MM.1S (cell line): ENCODE measurements at regions not wholly inside any gene's neighbourhood (a gene's known extent, or its start where the extent isn't known, plus 50 kb on each side); places are given as distances from the start of the nearest gene placed in this dataset.

Experiments used
- DNase-seq: peaks from one replicate; pipeline ENCODE4 v3.0.0-alpha.2; 2015
- H2AFZ ChIP-seq: fragments of 300-600 bp; sonication (generic); 2 replicates; pipeline ENCODE4 v1.6.0; 2016; ENCODE audit warnings: antibody characterized with exemption, low read length
- H3F3A ChIP-seq: fragments of 300-600 bp; sonication (generic); 2 replicates; pipeline ENCODE4 v1.6.1; 2016; ENCODE audit warnings: mild to moderate bottlenecking, antibody characterized with exemption, low read length, moderate library complexity, mixed read lengths; ENCODE audit not compliant: insufficient read depth
- H3K27ac ChIP-seq: fragments of 300-600 bp; sonication (generic); 2 replicates; pipeline ENCODE4 v1.5.1; 2016; ENCODE audit warnings: mild to moderate bottlenecking, low read length
- H3K27me3 ChIP-seq: fragments of 300-600 bp; sonication (generic); replicated peaks from 2 replicates; pipeline ENCODE4 v1.6.0; 2016; ENCODE audit warnings: low read length; ENCODE audit not compliant: insufficient read depth
- H3K36me3 ChIP-seq: fragments of 300-600 bp; sonication (generic); replicated peaks from 2 replicates; pipeline ENCODE4 v1.6.1; 2016; ENCODE audit warnings: mild to moderate bottlenecking, low read length, mixed read lengths; ENCODE audit not compliant: insufficient read depth
- H3K4me1 ChIP-seq: fragments of 300-600 bp; sonication (generic); 2 replicates; pipeline ENCODE4 v1.6.1; 2016; ENCODE audit warnings: low read length, mixed read lengths
- H3K4me2 ChIP-seq: fragments of 300-600 bp; sonication (generic); 2 replicates; pipeline ENCODE4 v1.6.0; 2016; ENCODE audit warnings: low read depth, low read length
- H3K4me3 ChIP-seq: fragments of 300-600 bp; sonication (generic); 2 replicates; pipeline ENCODE4 v1.5.1; 2016; ENCODE audit warnings: low read length, mixed read lengths
- H3K79me2 ChIP-seq: fragments of 300-600 bp; sonication (generic); 2 replicates; pipeline ENCODE4 v1.6.1; 2016; ENCODE audit warnings: mixed run types, low read length, mixed read lengths
- H3K9ac ChIP-seq: fragments of 300-600 bp; sonication (generic); 2 replicates; pipeline ENCODE4 v1.6.1; 2016; ENCODE audit warnings: low read length, mixed read lengths
- H3K9me2 ChIP-seq: fragments of 300-600 bp; sonication (generic); replicated peaks from 2 replicates; pipeline ENCODE4 v1.6.1; 2016; ENCODE audit warnings: mild to moderate bottlenecking, low read length, mixed read lengths; ENCODE audit not compliant: insufficient read depth
- H3K9me3 ChIP-seq: fragments of 300-600 bp; sonication (generic); replicated peaks from 2 replicates; pipeline ENCODE4 v1.6.1; 2016; ENCODE audit warnings: mild to moderate bottlenecking, low read length, mixed read lengths; ENCODE audit not compliant: insufficient read depth
- H4K20me1 ChIP-seq: fragments of 300-600 bp; sonication (generic); 2 replicates; pipeline ENCODE4 v1.6.1; 2016; ENCODE audit warnings: mild to moderate bottlenecking, low read length, moderate library complexity, mixed read lengths; ENCODE audit not compliant: insufficient read depth
- CTCF ChIP-seq: fragments of 300-600 bp; sonication (generic); IDR thresholded peaks from 2 replicates; pipeline ENCODE4 v1.5.1; 2016; ENCODE audit warnings: antibody characterized with exemption, low read length, mixed read lengths
- EZH2 ChIP-seq: fragments of 300-600 bp; sonication (generic); optimal IDR thresholded peaks from 2 replicates; pipeline ENCODE3; 2017; ENCODE audit warnings: low read depth, mild to moderate bottlenecking, antibody characterized with exemption, low read length, mixed read lengths
- EZH2phosphoT487 ChIP-seq: fragments of 300-600 bp; sonication (generic); IDR thresholded peaks from 2 replicates; pipeline ENCODE4 v1.6.1; 2018; ENCODE audit warnings: antibody characterized with exemption, low read length

- H3K4me2 ChIP-seq, result no peak overlapping the region
- H3K9me2 ChIP-seq, result no peaks in the 10 kb centered on the region
- no peak overlapping the region for H3K27ac ChIP-seq
- H3K9ac ChIP-seq, result no peak overlapping the region
- no peak for TF ChIP-seq EZH2
- no peak for TF ChIP-seq EZH2phosphoT487
- TF ChIP-seq CTCF, result no peak
- no peaks in the 10 kb centered on the region for H3K36me3 ChIP-seq
- no peak overlapping the region for H3K4me3 ChIP-seq
- H3K9me3 ChIP-seq, result no peaks in the 10 kb centered on the region
- no peaks in the 10 kb centered on the region for H3F3A ChIP-seq
- no peaks in the 10 kb centered on the region for H3K79me2 ChIP-seq
- H4K20me1 ChIP-seq, result no peaks in the 10 kb centered on the region
- H3K4me1 ChIP-seq, result no peaks in the 10 kb centered on the region
- H3K27me3 ChIP-seq, result no peaks in the 10 kb centered on the region
- no peak overlapping the region for H2AFZ ChIP-seq
- DNase-seq, result no peak
These were observed 166.3 kb downstream of the C1D start for GRCh38 chr2:67896476-67896875.

- H3K9me2 ChIP-seq, result no peaks in the 10 kb centered on the region
- H3K79me2 ChIP-seq, result no peaks in the 10 kb centered on the region
- no peak overlapping the region for H3K4me2 ChIP-seq
- no peak overlapping the region for H2AFZ ChIP-seq
- no peaks in the 10 kb centered on the region for H3K36me3 ChIP-seq
- H3K4me1 ChIP-seq, result no peaks in the 10 kb centered on the region
- H3K4me3 ChIP-seq, result no peak overlapping the region
- no peak for DNase-seq
- H3F3A ChIP-seq, result no peaks in the 10 kb centered on the region
- H3K27me3 ChIP-seq, result no peaks in the 10 kb centered on the region
- no peaks in the 10 kb centered on the region for H4K20me1 ChIP-seq
- H3K9me3 ChIP-seq, result no peaks in the 10 kb centered on the region
- TF ChIP-seq CTCF (no peak), EZH2 (no peak), EZH2phosphoT487 (no peak)
- no peak overlapping the region for H3K9ac ChIP-seq
- H3K27ac ChIP-seq, result no peak overlapping the region
These were observed 164.2 kb downstream of the C1D start for GRCh38 chr2:67898595-67898994.

- Histone ChIP-seq H3K27me3 (no peaks in the 10 kb centered on the region), H3K27ac (no peak overlapping the region), H3K9ac (no peak overlapping the region), H3F3A (no peaks in the 10 kb centered on the region), H3K9me3 (no peaks in the 10 kb centered on the region), H3K79me2 (no peaks in the 10 kb centered on the region), H3K4me1 (no peaks in the 10 kb centered on the region), H3K4me3 (no peak overlapping the region), H2AFZ (no peak overlapping the region), H3K9me2 (no peaks in the 10 kb centered on the region), H3K36me3 (no peaks in the 10 kb centered on the region), H3K4me2 (no peak overlapping the region), H4K20me1 (no peaks in the 10 kb centered on the region)
- TF ChIP-seq CTCF (no peak), EZH2phosphoT487 (no peak), EZH2 (no peak)
- no peak for DNase-seq
These were observed 163.6 kb downstream of the C1D start for GRCh38 chr2:67899187-67899586.
